ENCODE measurements at regions not wholly inside any gene's neighbourhood (a gene's known extent, or its start where the extent isn't known, plus 50 kb on each side); places are given as distances from the start of the nearest gene placed in this dataset.
"Not testable (repeated sequence)": the region's sequence is repeated elsewhere in the genome, so short reads cannot be mapped to it uniquely, and the experiment has no call there.

DNA sequence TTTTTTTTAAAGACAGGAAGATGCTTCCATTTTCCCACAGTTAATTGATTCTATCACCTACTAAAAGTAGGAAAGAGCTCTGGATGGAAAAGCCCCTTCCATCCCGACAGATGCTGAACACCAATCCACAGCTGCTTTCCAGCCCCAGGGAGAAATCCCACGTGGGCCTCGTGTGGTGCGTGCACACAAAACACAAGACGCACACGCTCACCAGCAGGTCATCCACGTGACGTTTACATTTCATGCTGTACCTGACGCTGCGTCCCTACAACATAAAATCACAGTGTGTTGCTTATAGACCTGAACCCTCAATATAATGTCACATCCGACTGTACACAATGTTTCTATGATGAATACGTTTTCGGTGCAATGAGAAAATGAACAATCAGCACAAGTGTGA, 50.2 kb upstream of the DACT2 start:
- no peak for DNase-seq

DNA sequence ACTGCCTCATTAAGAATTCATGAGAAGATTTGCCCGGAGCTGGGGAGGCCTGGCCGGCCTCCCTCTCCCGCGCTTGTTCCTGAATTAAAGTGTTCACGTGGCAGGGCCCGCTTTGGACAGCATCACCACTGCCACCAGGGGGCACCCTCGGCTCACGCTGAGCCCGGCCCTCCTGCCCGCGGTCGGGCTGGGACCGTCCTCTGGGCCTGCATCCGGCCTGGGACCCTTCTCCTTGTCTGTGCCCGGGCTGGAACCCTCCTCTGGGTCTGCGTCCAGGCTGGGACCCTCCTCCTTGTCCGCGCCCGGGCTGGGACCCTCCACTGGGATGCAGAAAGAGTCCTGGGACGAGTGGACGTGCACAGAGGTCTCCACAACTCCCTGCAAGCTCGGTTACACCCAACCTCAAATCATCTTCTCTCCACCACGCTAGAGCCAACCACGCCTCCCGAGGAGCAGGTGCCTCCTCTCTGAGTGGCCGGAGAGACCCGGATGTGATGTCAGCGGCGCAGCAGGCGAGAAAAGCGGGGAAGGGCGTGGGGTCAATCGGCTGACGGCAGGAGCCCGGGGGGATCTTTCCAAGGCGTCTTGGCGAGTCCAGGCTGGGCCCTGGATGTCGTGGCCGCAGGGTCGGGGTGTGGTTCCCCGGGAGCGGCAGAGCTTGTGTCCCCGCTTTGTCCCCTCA, 50.9 kb upstream of the DACT2 start:
- DNase-seq: peak; percentile 53

- DNase-seq: no peak
These were observed 51.6 kb upstream of the DACT2 start for GRCh38 chr6:168371185-168371584.

DNA sequence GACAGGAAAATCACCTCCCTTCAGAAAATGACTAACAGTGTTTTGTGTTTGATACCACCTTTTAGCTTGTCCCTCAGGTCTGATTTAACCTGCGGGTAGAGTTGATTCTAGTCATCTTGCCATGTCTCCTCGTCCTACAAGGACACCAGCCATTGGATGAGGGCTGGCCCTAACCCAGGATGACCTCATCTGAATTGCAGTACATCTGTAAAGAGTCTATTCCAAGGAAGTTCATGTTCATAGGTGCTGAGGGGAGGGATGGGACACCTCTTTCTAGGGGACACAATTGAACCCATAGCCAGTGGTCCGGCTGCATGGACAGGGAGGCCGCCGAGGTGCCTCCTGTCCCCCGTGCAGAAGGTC, 52.0 kb upstream of the DACT2 start:
- no peak for DNase-seq

GRCh38 chr6:168371981-168372711, 52.6 kb upstream of the DACT2 start:
- no peak for DNase-seq

DNA sequence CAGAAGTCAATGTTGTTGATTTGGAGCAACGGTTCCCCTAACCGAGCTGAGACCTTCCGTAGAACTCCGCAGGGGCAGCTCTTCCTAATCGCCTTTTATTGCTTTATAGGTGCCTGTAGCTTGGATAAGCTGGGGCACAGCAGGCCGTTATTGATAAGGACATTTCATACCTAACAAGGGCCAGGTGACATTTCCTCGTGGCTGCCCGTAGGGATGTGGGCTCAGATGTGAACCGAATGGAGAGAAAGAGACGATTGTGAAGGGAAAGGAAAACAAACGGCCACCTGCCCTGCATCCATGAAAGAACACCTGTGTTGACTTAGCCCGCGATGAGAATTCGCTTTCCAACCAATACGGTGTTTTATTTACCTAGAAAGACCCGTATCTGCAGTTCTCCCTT, 53.3 kb upstream of the DACT2 start:
- DNase-seq: peak; percentile 92

DNA sequence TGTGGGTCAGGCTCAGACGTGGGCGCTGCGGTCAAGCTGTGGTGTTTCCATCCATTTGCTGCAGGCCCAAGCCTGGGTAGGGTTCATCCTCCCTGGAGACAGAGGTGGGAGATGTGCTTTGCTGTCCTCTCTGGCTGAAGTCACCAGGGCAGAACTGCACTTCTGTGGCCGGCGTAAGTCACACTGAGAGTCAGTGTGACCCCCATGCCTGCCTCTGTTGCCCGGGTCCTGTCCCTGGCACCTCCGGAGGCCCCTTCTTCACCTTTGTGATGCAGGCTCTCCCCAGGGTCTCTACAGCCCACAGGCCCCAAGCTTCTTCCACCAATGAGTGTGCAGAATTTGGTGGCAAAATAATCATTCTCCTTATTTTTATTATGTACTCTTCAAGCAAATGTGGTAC, 53.8 kb upstream of the DACT2 start:
- DNase-seq: no peak

- no peak for DNase-seq
These were observed 54.5 kb upstream of the DACT2 start for GRCh38 chr6:168374051-168374502.

- no peak for DNase-seq
These were observed 55.0 kb upstream of the DACT2 start for GRCh38 chr6:168374541-168375071.

- DNase-seq: peak; percentile 47
These were observed 56.5 kb upstream of the DACT2 start for GRCh38 chr6:168376120-168376519.

GRCh38 chr6:168376811-168377483, 57.4 kb upstream of the DACT2 start:
- DNase-seq: no peak

DNA sequence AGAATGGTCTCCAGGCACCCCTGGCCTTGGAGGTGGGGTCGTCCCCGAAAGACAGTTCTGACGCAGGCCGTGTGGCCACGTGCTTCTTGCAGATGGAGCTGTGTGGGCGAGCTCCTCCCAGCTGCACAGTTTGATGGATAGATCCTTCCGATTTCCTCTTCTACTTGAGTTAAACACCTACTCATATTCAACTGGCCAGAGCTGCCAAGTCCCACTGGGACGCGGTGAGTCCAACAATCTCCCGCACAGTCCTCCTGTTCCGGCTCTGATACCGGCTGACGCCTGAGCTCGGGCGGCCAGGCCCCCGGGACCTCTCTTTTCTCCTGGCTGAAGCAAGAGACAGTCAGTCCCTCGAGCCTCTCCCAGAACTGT, 57.9 kb upstream of the DACT2 start:
- peak; percentile 72 for DNase-seq

DNA sequence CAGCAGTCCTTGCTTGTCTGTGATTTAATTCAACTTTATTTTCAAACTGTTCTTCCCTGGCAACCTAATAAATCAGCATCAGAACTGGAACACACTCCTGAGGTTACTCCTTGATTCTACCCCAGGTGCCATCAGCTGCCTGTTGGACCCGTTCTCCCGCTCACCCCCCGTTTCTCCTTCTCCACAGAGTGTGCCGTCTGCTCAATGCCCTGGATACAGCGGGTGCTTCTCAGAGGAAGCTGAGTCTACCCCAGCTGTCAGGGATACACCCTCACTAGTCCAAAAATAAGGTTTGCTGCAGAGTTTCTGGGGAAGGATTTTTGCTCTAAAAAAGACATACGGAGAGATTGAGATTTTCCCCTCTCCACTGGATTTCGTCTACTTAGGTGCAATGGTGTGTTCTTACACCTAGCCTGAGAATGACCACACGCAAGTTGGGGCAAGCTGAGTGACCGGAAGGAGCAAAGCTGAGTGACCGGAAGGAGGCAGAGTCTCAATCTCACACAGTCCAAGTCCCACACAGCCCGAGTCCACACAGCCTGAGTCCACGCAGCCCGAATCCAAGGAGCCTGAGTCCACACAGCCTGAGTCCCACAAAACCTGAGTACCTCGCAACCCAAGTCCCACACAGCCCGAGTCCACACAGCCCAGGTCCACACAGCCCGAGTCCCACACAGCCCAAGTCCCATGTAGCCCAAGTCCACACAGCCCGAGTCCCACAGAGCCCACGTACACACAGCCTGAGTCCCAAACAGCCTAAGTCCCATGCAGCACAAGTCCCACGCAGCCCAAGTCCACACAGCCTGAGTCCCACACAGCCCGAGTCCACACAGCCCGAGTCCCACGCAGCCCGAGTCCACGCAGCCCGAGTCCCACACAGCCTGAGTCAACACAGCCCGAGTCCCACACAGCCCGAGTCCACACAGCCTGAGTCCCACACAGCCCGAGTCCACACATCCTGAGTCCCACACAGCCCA, 58.6 kb upstream of the DACT2 start:
- DNase-seq: peak; percentile 72

DNA sequence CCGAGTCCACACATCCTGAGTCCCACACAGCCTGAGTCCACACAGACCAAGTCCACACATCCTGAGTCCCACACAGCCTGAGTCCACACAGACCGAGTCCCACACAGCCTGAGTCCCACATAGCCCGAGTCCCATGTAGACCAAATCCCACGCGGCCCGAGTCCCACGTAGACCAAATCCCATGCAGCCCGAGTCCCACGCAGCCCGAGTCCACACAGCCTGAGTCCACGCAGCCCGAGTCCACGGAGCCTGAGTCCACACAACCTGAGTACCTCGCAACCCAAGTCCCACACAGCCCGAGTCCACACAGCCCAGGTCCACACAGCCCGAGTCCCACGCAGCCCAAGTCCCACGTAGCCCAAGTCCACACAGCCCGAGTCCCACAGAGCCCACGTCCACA, 60.0 kb upstream of the DACT2 start:
- DNase-seq: not testable (repeated sequence)

- DNase-seq: not testable (repeated sequence)
These were observed 60.6 kb upstream of the SMOC2 start for GRCh38 chr6:168380166-168380955.

DNA sequence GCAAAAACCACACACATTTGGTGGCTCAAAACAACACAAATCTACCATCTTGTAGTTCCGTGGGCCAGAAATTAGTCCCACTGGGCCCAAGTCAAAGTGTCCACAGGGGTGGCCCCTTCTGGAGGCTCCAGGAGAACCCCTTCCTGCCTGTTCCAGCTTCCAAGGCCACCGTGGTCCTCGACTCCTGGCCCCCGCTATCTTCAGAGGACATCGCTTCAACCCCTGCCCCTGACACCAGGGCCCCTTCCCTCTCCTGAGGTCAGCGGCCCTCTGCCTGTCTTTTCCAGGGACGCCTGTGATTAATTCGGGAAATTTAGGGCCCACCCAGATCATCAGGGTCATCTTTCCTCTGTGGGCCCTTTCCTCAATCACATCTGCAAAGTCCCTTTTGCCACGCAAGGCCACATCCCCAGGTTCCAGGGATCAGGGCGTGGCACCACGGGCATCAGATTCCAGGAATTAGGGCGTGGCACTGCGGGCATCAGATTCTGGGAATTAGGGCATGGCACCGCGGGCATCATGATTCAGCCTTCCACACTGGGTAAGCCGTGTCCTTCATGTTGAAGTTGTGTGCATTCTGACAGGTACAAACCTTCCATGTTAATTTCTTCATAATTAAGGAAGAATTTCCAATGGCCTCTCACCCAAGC, 59.9 kb upstream of the SMOC2 start:
- no peak for DNase-seq

DNA sequence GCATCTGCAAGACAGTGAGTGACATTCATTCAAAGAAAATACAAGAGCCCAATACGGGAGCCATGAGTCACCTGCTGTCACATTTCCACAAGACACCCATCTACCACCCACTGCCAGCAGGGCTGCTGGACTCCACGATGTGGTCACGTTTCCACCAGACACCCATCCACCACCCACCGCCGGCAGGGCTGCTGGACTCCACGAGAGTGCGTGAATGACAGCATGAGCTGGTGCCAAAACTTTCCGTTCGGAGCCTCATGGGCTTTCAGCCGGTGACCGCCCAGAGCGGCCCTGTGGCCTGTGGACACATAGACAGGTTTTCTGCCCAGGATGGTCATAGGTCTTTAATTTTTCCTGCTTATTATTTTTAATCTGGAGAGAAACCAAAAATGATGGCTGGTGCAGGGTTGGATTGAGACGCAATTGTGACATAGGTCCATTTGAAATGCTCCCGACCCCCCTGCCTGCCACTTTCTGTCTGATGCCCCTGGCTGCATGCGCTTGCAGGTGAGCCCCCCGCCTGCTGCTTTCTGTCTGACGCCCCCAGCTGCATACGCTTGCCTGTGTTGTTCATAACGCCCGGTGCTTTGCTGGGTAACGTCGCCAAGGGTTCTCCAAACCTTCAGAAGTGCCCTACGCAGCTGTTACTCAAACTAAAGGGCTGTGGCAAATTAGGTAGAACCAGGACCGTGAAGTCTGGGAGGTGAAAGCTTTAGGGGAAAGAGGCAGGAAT, 59.1 kb upstream of the SMOC2 start:
- peak; percentile 19 for DNase-seq

- DNase-seq: no peak
These were observed 57.7 kb upstream of the SMOC2 start for GRCh38 chr6:168383062-168383854.
